HEK293 (cell line): ENCODE measurements at regions not wholly inside any gene's neighbourhood (a gene's known extent, or its start where the extent isn't known, plus 50 kb on each side); places are given as distances from the start of the nearest gene placed in this dataset.

ENCODE experiments used
- CTCF ChIA-PET: fragments of 350-600 bp; formaldehyde crosslinking; extraction: SDS; loops from one replicate; lab custom pipeline; 2021; ENCODE audit warnings: antibody characterized with exemption; lab: Yijun Ruan, JAX
- POLR2A ChIA-PET: fragments of 300-600 bp; formaldehyde crosslinking; extraction: SDS; loops from one replicate; lab custom pipeline; 2020; ENCODE audit warnings: antibody characterized with exemption, inconsistent platforms; lab: Yijun Ruan, JAX
- H3K27ac ChIP-seq: fragments of 200-500 bp; sonication (Bioruptor generic); 2 replicates; pipeline ENCODE4 v1.5.1; 2014; ENCODE audit warnings: low read depth, low read length, control low read depth, inconsistent platforms; ENCODE audit errors: extremely low read depth
- H3K36me3 ChIP-seq, 2 experiments: fragments of 200-500 bp in 1 of 2; sonication (Bioruptor generic) in 1 of 2; 1 replicate in 1 of 2; 2 replicates in 1 of 2; pipeline ENCODE4 v1.5.1; 2014 to 2017; ENCODE audit warnings: inconsistent platforms in 2 of 2, low read length in 2 of 2; ENCODE audit not compliant: control insufficient read depth in 2 of 2, insufficient read depth in 1 of 2
- H3K4me1 ChIP-seq: fragments of 200-500 bp; sonication (Bioruptor generic); 2 replicates; pipeline ENCODE4 v1.5.1; 2014; ENCODE audit warnings: mild to moderate bottlenecking, low read length, inconsistent platforms; ENCODE audit not compliant: control insufficient read depth, insufficient read depth
- H3K4me3 ChIP-seq: 2 replicates; pipeline ENCODE4 v1.5.1; 2011; ENCODE audit warnings: low read depth, mild to moderate bottlenecking, control low read depth, low read length, moderate library complexity
- H3K9me3 ChIP-seq: fragments of 200-500 bp; sonication (Bioruptor generic); 2 replicates; pipeline ENCODE4 v1.5.1; 2014; ENCODE audit warnings: low read depth, low read length, inconsistent platforms; ENCODE audit not compliant: control insufficient read depth, insufficient read depth
- HOXA7 ChIP-seq: sonication (generic); formaldehyde crosslinking; IDR thresholded peaks from 2 replicates; pipeline ENCODE4 v1.8.1; 2022; ENCODE audit warnings: missing genetic modification reagents, borderline replicate concordance
- HOXD13 ChIP-seq: sonication (generic); formaldehyde crosslinking; IDR thresholded peaks from 2 replicates; pipeline ENCODE4 v1.8.0; 2022; ENCODE audit warnings: missing genetic modification reagents, borderline replicate concordance
- KLF7 ChIP-seq: fragments of 450-650 bp; formaldehyde crosslinking; IDR thresholded peaks from 2 replicates; pipeline ENCODE4 v1.5.1; 2016; ENCODE audit warnings: missing biosample characterization, missing genetic modification characterization, borderline replicate concordance
- MEIS1 ChIP-seq: sonication (generic); formaldehyde crosslinking; IDR thresholded peaks from 2 replicates; pipeline ENCODE4 v1.8.1; 2022; ENCODE audit warnings: missing genetic modification reagents, mild to moderate bottlenecking, borderline replicate concordance
- ZBTB21 ChIP-seq: fragments of 450-650 bp; formaldehyde crosslinking; IDR thresholded peaks from 2 replicates; pipeline ENCODE4 v1.5.1; 2017; ENCODE audit warnings: missing biosample characterization, missing genetic modification characterization
- ZFP37 ChIP-seq: fragments of 450-650 bp; formaldehyde crosslinking; IDR thresholded peaks from 2 replicates; pipeline ENCODE4 v1.5.1; 2016; ENCODE audit warnings: missing biosample characterization, missing genetic modification characterization
- ZNF133 ChIP-seq: fragments of 450-650 bp; formaldehyde crosslinking; IDR thresholded peaks from 2 replicates; pipeline ENCODE4 v1.5.1; 2016; ENCODE audit warnings: missing biosample characterization, missing genetic modification characterization
- ZNF155 ChIP-seq: fragments of 450-650 bp; formaldehyde crosslinking; IDR thresholded peaks from 2 replicates; pipeline ENCODE4 v1.5.1; 2016; ENCODE audit warnings: missing biosample characterization, missing genetic modification characterization
- ZNF174 ChIP-seq: fragments of 450-650 bp; formaldehyde crosslinking; IDR thresholded peaks from 2 replicates; pipeline ENCODE4 v1.5.0; 2017; ENCODE audit warnings: missing biosample characterization, mild to moderate bottlenecking, missing genetic modification characterization
- ZNF214 ChIP-seq: fragments of 450-650 bp; formaldehyde crosslinking; IDR thresholded peaks from 2 replicates; pipeline ENCODE4 v1.5.1; 2017; ENCODE audit warnings: missing biosample characterization, mild to moderate bottlenecking, missing genetic modification characterization, borderline replicate concordance
- ZNF223 ChIP-seq: fragments of 450-650 bp; formaldehyde crosslinking; IDR thresholded peaks from 2 replicates; pipeline ENCODE4 v1.5.1; 2016; ENCODE audit warnings: missing biosample characterization, missing genetic modification characterization
- ZNF266 ChIP-seq: fragments of 450-650 bp; formaldehyde crosslinking; IDR thresholded peaks from 2 replicates; pipeline ENCODE4 v1.5.1; 2016; ENCODE audit warnings: missing biosample characterization, missing genetic modification characterization, low read depth
- ZNF292 ChIP-seq: fragments of 450-650 bp; formaldehyde crosslinking; IDR thresholded peaks from 2 replicates; pipeline ENCODE4 v1.5.1; 2016; ENCODE audit warnings: low read depth, missing biosample characterization, missing genetic modification characterization, borderline replicate concordance
- ZNF501 ChIP-seq: fragments of 450-650 bp; formaldehyde crosslinking; IDR thresholded peaks from 2 replicates; pipeline ENCODE4 v1.5.1; 2016; ENCODE audit warnings: missing biosample characterization, missing genetic modification characterization
- ZNF544 ChIP-seq: fragments of 450-650 bp; formaldehyde crosslinking; IDR thresholded peaks from 2 replicates; pipeline ENCODE4 v1.5.0; 2017; ENCODE audit warnings: missing biosample characterization, missing genetic modification characterization
- ZNF548 ChIP-seq: fragments of 450-650 bp; formaldehyde crosslinking; IDR thresholded peaks from 2 replicates; pipeline ENCODE4 v1.5.1; 2016; ENCODE audit warnings: missing biosample characterization, missing genetic modification characterization
- ZNF558 ChIP-seq: fragments of 450-650 bp; formaldehyde crosslinking; IDR thresholded peaks from 2 replicates; pipeline ENCODE4 v1.5.1; 2016; ENCODE audit warnings: missing biosample characterization, missing genetic modification characterization
- ZNF560 ChIP-seq: fragments of 450-650 bp; formaldehyde crosslinking; IDR thresholded peaks from 2 replicates; pipeline ENCODE4 v1.5.1; 2017; ENCODE audit warnings: missing biosample characterization, missing genetic modification characterization, borderline replicate concordance
- ZNF629 ChIP-seq: fragments of 450-650 bp; formaldehyde crosslinking; IDR thresholded peaks from 2 replicates; pipeline ENCODE4 v1.5.1; 2017; ENCODE audit warnings: missing biosample characterization, missing genetic modification characterization
- ZNF692 ChIP-seq: fragments of 450-650 bp; formaldehyde crosslinking; IDR thresholded peaks from 2 replicates; pipeline ENCODE4 v1.5.1; 2016; ENCODE audit warnings: missing biosample characterization, missing genetic modification characterization
- TF ChIP-seq, protein P1 (sequence below): fragments of 450-650 bp; formaldehyde crosslinking; IDR thresholded peaks from 2 replicates; pipeline ENCODE4 v1.5.1; 2017; ENCODE audit warnings: missing biosample characterization, missing genetic modification characterization
- TF ChIP-seq, protein P2 (sequence below): fragments of 450-650 bp; formaldehyde crosslinking; IDR thresholded peaks from 2 replicates; pipeline ENCODE4 v1.5.1; 2016; ENCODE audit warnings: missing biosample characterization, missing genetic modification characterization, borderline replicate concordance

DNA sequence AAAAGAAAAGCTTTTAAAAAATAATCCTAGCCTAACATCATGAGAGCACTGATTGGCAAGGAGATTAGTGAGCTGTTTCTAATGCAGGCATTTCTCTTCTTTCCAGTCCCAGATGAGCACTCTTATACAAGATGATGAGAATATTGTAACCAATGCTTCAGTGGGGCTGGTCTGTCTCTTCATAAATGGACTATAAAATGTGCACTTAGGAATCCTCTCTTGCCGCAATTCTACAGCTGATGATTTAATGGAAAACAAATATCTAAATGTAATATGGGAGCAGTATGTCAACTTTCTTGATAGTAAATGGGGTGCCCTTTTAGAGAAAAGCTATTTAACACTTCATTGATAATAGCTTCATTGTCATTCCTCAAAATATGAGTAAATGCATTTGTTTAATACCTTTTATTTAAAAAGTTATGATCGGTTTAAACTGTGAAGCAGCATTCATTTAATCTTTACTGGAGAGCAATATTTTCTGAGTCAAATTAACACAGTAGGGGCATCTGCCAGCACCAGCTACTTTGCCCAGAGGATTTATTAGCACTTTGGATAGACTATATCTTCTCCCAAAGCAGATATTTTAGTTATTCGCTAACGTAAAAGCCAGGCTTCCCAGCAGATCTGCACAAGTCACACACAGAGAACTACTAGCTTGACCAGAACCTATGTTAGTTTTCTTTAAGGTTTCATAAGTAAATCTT, 985.9 kb downstream of the DIPK2A start:
- CTCF ChIA-PET = no interaction called here

GRCh38 chr3:144963810-144964209, 992.2 kb downstream of the DIPK2A start:
- CTCF ChIA-PET = no interaction called here
- H3K4me1 ChIP-seq = no peaks in the 10 kb centered on the region
- H3K9me3 ChIP-seq = no peaks in the 10 kb centered on the region
- no peak overlapping the region for H3K4me3 ChIP-seq
- H3K36me3 ChIP-seq = no peaks in the 10 kb centered on the region
- TF ChIP-seq ZNF174 (no peak), ZBTB21 (tag by site-specific recombination) (no peak), ZNF692 (tag by site-specific recombination) (no peak), ZNF629 (tag by site-specific recombination) (no peak), ZNF133 (no peak), HOXA7 (CRISPR knock-in tag) (no peak), ZNF544 (tag by site-specific recombination) (no peak), ZNF558 (tag by site-specific recombination) (no peak), ZNF292 (tag by site-specific recombination) (no peak), ZNF214 (tag by site-specific recombination) (no peak), MEIS1 (no peak), ZFP37 (no peak), ZNF266 (no peak), KLF7 (no peak)
- TF ChIP-seq, protein P1, sequence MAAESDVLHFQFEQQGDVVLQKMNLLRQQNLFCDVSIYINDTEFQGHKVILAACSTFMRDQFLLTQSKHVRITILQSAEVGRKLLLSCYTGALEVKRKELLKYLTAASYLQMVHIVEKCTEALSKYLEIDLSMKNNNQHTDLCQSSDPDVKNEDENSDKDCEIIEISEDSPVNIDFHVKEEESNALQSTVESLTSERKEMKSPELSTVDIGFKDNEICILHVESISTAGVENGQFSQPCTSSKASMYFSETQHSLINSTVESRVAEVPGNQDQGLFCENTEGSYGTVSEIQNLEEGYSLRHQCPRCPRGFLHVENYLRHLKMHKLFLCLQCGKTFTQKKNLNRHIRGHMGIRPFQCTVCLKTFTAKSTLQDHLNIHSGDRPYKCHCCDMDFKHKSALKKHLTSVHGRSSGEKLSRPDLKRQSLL (tag by site-specific recombination) = no peak
- TF ChIP-seq, all 188 proteins: peak for 0
- H3K27ac ChIP-seq = no peak overlapping the region
- POLR2A ChIA-PET = no interaction called here

More for the DNA sequence above, 985.9 kb downstream of the DIPK2A start:
- TF ChIP-seq ZNF223 (tag by site-specific recombination) = no peak
- Histone ChIP-seq H3K4me3 (no peak overlapping the region), H3K9me3 (no peaks in the 10 kb centered on the region), H3K36me3 (no peaks in the 10 kb centered on the region), H3K4me1 (no peaks in the 10 kb centered on the region), H3K27ac (no peak overlapping the region)
- POLR2A ChIA-PET = no interaction called here

GRCh38 chr3:144966560-144966959, 994.9 kb downstream of the DIPK2A start:
- CTCF ChIA-PET = no interaction called here
- no peaks in the 10 kb centered on the region for H3K4me1 ChIP-seq
- H3K27ac ChIP-seq = no peak overlapping the region
- TF ChIP-seq ZNF501 (tag by site-specific recombination) (no peak), ZNF560 (no peak), ZNF155 (tag by site-specific recombination) (no peak), HOXD13 (CRISPR knock-in tag) (no peak), ZNF548 (tag by site-specific recombination) (no peak)
- TF ChIP-seq, protein P2, sequence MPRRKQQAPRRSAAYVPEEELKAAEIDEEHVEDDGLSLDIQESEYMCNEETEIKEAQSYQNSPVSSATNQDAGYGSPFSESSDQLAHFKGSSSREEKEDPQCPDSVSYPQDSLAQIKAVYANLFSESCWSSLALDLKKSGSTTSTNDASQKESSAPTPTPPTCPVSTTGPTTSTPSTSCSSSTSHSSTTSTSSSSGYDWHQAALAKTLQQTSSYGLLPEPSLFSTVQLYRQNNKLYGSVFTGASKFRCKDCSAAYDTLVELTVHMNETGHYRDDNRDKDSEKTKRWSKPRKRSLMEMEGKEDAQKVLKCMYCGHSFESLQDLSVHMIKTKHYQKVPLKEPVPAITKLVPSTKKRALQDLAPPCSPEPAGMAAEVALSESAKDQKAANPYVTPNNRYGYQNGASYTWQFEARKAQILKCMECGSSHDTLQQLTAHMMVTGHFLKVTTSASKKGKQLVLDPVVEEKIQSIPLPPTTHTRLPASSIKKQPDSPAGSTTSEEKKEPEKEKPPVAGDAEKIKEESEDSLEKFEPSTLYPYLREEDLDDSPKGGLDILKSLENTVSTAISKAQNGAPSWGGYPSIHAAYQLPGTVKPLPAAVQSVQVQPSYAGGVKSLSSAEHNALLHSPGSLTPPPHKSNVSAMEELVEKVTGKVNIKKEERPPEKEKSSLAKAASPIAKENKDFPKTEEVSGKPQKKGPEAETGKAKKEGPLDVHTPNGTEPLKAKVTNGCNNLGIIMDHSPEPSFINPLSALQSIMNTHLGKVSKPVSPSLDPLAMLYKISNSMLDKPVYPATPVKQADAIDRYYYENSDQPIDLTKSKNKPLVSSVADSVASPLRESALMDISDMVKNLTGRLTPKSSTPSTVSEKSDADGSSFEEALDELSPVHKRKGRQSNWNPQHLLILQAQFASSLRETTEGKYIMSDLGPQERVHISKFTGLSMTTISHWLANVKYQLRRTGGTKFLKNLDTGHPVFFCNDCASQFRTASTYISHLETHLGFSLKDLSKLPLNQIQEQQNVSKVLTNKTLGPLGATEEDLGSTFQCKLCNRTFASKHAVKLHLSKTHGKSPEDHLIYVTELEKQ (tag by site-specific recombination) = no peak
- POLR2A ChIA-PET = no interaction called here
- H3K9me3 ChIP-seq = no peaks in the 10 kb centered on the region
- H3K36me3 ChIP-seq = no peaks in the 10 kb centered on the region
- H3K4me3 ChIP-seq = no peak overlapping the region
